ENCODE measurements at regions not wholly inside any gene's neighbourhood (a gene's known extent, or its start where the extent isn't known, plus 50 kb on each side); places are given as distances from the start of the nearest gene placed in this dataset.

DNA sequence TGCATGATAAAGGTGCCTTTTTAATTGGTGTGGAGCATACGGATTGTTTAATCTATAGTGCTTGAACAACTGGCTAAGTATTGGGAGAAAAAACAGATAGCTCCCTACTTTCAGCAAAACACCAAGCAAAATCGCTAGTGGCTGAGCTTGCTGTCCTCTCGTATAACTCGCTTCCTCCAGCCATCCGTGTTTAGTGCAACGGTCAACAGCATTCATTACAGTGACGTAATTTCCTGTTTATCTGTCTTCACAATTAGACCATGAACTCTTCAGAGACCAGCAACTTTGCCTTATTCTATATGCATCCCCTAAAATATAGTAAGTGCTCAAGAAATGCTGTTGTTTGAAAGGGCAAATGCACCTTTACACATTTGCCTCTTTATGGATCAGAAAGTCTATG, 511.9 kb downstream of the HAPSTR1 start:
- no peak for TF ChIP-seq POLR2B (IDR thresholded peaks at IDR 0.05; ENCODE audit: low read depth, partially characterized antibody)
- TF ChIP-seq ZNF175 (CRISPR knock-in tag; IDR thresholded peaks at IDR 0.05; ENCODE audit: low read depth) = peak; percentile 70; the same call in 1 of the 2 replicates
- TF ChIP-seq ZNF79 (CRISPR knock-in tag; IDR thresholded peaks at IDR 0.05; ENCODE audit: low read depth) = no peak
- no peak for TF ChIP-seq ZNF507 (tag; conservative IDR thresholded peaks at IDR 0.05)
- no peak for TF ChIP-seq NEUROD1 (IDR thresholded peaks at IDR 0.05; ENCODE audit: borderline replicate concordance, low read depth, low read length, partially characterized antibody)
- TF ChIP-seq ZBTB8A (IDR thresholded peaks at IDR 0.05; ENCODE audit: partially characterized antibody) = no peak
- TF ChIP-seq CREM (IDR thresholded peaks at IDR 0.05; ENCODE audit: low read depth) = peak; percentile 62
- TF ChIP-seq, protein P1, sequence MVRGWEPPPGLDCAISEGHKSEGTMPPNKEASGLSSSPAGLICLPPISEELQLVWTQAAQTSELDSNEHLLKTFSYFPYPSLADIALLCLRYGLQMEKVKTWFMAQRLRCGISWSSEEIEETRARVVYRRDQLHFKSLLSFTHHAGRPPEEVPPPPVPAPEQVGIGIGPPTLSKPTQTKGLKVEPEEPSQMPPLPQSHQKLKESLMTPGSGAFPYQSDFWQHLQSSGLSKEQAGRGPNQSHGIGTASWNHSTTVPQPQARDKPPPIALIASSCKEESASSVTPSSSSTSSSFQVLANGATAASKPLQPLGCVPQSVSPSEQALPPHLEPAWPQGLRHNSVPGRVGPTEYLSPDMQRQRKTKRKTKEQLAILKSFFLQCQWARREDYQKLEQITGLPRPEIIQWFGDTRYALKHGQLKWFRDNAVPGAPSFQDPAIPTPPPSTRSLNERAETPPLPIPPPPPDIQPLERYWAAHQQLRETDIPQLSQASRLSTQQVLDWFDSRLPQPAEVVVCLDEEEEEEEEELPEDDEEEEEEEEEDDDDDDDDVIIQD (CRISPR knock-in tag; IDR thresholded peaks at IDR 0.05) = no peak
- peak; percentile 61; the same call in 1 of the 2 replicates for TF ChIP-seq ATF7 (IDR thresholded peaks at IDR 0.05)
- TF ChIP-seq SMAD4 (CRISPR knock-in tag; conservative IDR thresholded peaks at IDR 0.05) = 0 out of 2 replicates have a peak, but pooled peaks have one; percentile 24
- peak; percentile 64; the same call in 1 of the 2 replicates for TF ChIP-seq ZNF584 (CRISPR knock-in tag; IDR thresholded peaks at IDR 0.05; ENCODE audit: low read depth)
- TF ChIP-seq RNF2 (IDR thresholded peaks at IDR 0.05) = no peak
- TF ChIP-seq, protein P2, sequence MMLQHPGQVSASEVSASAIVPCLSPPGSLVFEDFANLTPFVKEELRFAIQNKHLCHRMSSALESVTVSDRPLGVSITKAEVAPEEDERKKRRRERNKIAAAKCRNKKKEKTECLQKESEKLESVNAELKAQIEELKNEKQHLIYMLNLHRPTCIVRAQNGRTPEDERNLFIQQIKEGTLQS (IDR thresholded peaks at IDR 0.05) = peak; percentile 50
- TF ChIP-seq, protein P2 (CRISPR knock-in tag; conservative IDR thresholded peaks at IDR 0.05) = no peak
- TF ChIP-seq GABPA (tag; conservative IDR thresholded peaks at IDR 0.05; ENCODE audit: low read depth) = peak; percentile 55
- TF ChIP-seq CCNT2 (IDR thresholded peaks at IDR 0.05; ENCODE audit: borderline replicate concordance, extremely low read depth, insufficient read length, low read depth, low read length) = no peak
- no peak for TF ChIP-seq XRCC4 (IDR thresholded peaks at IDR 0.05; ENCODE audit: extremely low read depth, insufficient read depth, insufficient read length)
- FAIRE-seq (no peak), DNase-seq (ENCODE audit: extremely low read depth in 1 of 4, low spot score in 3 of 4) (no peak), ATAC-seq (no peak)
- no peaks in the 10 kb centered on the region for H4K20me1 ChIP-seq (replicated peaks; ENCODE audit: control insufficient read depth, insufficient read depth, low read length)
- H3K4me2 ChIP-seq (ENCODE audit: insufficient read depth, low read length) = peak overlapping the region; percentile 25
- H3K79me2 ChIP-seq (ENCODE audit: control insufficient read depth, insufficient read depth, low read length) = no peaks in the 10 kb centered on the region
- H3K9me1 ChIP-seq (ENCODE audit: control insufficient read depth, insufficient read depth, low read length) = no peaks in the 10 kb centered on the region
- H3K9me3 ChIP-seq (replicated peaks; ENCODE audit: control insufficient read depth, insufficient read depth, low read depth, low read length) = no peaks in the 10 kb centered on the region
- WGBS (ENCODE audit: insufficient coverage, low coverage, missing lambda C conversion rate) = 34% methylated on average over 7 of the region's 7 CpGs
- H3K9ac ChIP-seq (ENCODE audit: insufficient read depth in 1 of 2, low read depth in 2 of 2, low read length in 2 of 2) = no peak overlapping the region
- in situ Hi-C loops (cut with MboI) = no loop called here
- CTCF ChIA-PET (ENCODE audit: low intra/inter-chr PET ratio) = no interaction called here
- 0 out of 5 replicates have a peak, but pooled peaks cover 0 to 4% of the 10 kb centered on the region in 2 experiments for H3K27me3 ChIP-seq (ENCODE audit: control insufficient read depth in 2 of 2, insufficient read depth in 2 of 2, low read length in 2 of 2)
- H3K27ac ChIP-seq (ENCODE audit: extremely low read depth, low read depth, low read length) = no peak overlapping the region
- intact Hi-C loops (cut with micrococcal nuclease) = no loop called here
- no peaks in the 10 kb centered on the region for H3K36me3 ChIP-seq (ENCODE audit: control insufficient read depth, insufficient read depth, low read length)
- no TSS peak for BruUV-seq (replicated peaks)
- H2AFZ ChIP-seq (ENCODE audit: low read depth, low read length) = peak overlapping the region; percentile 73
- peaks cover 4 to 24% of the 10 kb centered on the region in 2 experiments; a peak in 4 of 5 replicates for H3K4me1 ChIP-seq (replicated peaks in 1 of 2; ENCODE audit: control insufficient read depth in 2 of 2, insufficient read depth in 2 of 2, low read length in 2 of 2)
- no peak overlapping the region for H3K4me3 ChIP-seq
- POLR2A ChIA-PET = no interaction called here
